AML-193 (cell line): ENCODE measurements at regions not wholly inside any gene's neighbourhood (a gene's known extent, or its start where the extent isn't known, plus 50 kb on each side); places are given as distances from the start of the nearest gene placed in this dataset.

Source experiments
- DNase-seq, 2 experiments: peaks; one replicate each; lab custom pipeline; 2025; lab: John Stamatoyannopoulos, UW

DNA sequence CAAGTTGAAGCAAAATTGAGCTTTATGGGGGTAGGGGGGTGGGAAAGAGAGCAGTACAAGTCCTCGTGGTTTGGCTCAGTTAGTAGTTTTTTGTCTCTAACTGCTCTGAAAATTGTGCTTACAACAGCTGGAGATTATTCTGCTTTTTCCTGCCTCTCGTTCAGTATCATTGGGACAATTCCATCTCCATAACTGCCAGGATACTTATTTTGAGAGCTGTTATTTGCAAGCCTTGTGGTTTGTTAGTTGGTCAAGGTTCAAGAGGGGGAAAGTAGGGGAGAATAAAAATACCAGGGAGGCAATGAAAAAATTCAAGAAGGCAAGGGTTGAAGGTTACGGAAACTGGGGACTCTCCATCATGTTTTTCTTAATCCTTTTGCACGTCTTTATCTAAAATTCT lies 811.8 kb upstream of the ADGRL2 start:
- DNase-seq: no peak

DNA sequence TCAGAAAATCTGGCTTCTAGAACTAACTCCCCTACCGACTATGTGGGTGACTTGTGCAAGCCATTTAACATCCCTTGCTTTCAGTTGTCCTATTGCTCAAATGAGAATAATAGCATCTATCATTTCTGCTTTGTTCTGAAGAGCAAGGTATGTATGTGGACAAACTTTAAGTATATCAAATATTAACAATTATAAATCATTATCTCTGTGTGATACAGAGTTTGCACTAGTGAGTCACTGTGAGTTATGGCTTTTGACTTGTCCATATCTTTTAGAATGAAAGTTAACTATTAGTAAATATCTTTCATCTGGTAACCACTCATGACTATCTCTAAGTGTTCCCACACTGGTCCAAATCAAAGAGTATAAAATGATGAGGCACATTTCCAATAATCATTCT lies 812.9 kb upstream of the ADGRL2 start:
- DNase-seq: no peak

DNA sequence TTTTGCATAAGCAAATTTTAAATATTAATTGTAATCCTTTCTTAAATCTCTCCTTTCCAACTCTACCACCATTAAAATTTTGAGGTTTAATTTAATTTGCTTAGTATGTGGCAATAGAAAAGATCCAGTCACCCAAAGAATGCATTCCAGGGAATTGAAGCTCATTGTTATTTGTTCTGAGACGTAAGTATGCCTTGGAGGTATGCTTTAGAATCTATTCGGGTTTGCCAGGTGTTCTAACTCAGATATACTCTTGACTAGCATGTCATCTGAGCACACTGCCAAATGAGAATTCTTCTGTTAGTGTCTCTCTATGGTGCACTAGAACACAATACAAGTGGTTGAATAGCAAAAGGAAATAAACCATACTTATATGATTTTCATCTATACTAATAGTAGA lies 813.6 kb upstream of the ADGRL2 start:
- DNase-seq: no peak

DNA sequence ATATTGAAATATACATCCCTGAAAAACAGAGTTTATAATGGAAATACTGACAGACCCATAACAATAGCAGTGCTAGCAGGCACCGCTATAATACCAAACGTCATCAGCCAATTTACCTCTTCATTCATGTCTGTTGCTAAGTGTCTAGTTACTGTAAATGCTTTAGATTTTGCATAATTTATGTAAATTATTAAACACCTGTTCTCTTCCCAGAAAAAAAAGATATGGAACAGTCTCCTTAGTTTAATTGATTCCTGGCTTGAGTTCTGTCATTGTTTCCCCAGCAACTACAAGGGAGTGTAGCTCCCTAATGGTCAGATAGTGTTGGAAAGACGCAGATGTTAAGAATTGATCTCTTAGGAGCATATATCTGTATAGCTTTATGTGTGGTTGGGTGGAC lies 817.9 kb upstream of the ADGRL2 start:
- DNase-seq: no peak

DNA sequence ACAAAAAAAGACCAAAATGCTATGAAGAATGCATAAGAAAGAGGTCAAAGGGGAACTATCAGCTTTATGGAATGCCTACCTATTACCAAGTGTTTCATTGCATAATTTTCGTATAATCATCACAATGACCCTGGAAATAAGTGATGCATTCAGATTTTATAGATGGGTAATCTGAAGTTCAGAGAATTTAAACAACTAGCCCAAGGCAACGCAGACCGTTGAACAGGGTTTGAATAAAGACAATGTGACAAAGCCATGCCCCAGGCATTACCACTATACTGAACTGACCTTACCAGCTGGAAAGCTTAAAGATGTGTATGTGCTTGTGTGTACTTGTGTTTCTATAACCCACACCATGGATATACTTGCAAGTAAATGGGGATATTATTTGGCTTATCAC lies 827.6 kb upstream of the ADGRL2 start:
- no peak for DNase-seq

DNA sequence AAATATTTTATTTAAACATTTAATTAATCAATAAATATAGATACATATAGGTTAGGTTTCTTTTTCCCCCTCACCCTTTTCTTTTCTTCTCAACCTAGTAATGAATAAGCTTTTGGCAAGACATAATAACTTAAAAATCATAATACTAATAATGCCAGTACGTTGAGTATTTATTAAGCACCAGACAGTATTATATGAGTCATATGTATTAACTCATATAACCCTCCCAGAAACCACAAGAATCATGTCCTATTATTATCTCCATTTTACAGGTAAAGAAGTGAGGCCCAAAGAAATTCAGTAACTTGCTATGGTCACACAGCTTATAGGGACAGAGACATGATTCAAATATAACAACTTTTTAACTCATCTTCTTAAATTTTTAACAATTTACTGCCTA lies 834.5 kb upstream of the ADGRL2 start:
- no peak for DNase-seq

DNA sequence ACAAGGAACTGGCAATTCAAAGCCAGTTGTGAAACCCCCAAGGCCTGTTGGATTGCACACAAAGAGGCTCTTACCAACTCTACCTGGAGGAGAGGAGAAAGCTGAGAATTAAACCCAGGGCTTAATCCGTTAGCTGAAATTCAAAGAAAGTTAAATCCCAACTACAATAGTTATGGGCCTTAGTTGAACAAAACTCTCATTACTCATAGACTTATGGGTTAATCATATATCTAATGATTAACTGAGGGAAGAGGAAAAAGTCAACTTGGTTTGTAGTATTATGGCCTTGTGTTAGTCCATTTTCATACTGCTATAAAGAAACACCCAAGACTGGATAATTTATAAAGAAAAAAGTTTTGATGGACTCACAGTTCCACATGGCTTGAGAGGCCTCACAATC lies 838.2 kb upstream of the ADGRL2 start:
- no peak for DNase-seq

DNA sequence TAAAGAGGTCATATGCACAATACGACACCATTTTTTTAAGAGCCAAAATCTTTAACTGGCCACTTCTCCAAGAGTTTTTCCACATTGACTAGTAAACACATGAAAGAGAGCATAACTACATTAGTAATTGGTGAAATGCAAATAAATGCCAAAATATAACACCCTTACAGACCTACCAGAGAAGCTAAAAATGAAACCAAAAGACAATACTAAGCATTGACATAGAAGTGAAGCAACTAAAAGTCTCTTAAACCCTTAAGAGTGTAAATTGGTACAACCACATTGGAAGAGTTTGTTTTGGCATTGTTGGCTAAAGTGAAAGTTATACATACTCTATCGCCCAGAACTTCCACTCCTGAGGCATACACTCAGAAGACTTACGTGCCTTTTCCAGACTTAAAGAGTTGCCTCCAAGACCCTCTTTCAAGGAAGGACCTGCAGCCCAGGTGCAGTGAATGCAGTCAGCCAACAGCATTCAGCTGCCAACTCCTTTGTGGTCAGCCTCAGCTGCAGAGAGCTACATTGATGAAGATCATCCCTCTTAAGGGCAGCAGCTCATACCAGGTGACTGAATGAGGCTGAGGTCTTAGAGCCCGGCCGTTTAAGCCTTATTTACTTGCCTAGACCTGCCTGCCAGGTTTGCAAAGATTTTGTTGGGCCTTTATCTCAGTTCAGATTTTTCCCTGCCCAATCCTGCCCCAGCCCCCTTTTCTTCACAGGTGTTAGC lies 839.1 kb upstream of the ADGRL2 start:
- DNase-seq: no peak

DNA sequence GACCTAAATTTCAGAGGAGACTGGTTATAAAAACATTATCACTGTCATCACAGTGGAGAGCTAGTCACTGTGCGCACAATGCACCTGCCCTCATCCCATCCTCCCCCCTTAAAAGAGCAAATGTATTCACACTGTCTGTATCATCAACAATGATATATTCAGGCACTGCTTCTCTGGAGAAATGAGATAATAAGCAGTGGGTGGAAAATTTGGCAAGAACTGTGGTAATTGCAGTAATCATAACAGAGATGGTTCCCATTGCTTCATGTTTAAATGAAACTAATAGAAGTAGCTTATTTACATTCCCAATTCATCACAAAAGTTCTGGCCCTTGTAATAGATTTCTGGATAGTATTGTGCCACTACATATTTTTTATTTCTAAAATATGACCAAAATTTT lies 867.4 kb upstream of the ADGRL2 start:
- DNase-seq: no peak

DNA sequence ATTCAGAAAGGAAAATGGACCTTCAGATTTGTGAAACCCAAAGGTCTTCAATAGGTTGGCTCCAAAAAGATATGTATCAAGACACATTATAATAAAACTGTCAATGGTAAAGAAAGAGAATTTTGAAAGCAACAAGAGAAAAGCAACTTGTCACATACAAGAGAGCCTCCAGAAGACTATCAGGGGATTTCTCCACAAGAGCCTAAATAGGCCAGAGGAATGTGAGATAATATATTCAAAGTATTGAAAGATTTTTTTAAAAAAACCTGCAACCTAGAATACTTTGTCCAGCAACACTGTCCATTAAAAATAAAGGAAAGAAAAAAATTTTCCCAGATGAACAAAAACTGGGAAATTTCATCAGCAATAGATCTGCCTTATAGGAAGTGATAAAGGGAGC lies 869.6 kb upstream of the ADGRL2 start:
- DNase-seq: no peak

DNA sequence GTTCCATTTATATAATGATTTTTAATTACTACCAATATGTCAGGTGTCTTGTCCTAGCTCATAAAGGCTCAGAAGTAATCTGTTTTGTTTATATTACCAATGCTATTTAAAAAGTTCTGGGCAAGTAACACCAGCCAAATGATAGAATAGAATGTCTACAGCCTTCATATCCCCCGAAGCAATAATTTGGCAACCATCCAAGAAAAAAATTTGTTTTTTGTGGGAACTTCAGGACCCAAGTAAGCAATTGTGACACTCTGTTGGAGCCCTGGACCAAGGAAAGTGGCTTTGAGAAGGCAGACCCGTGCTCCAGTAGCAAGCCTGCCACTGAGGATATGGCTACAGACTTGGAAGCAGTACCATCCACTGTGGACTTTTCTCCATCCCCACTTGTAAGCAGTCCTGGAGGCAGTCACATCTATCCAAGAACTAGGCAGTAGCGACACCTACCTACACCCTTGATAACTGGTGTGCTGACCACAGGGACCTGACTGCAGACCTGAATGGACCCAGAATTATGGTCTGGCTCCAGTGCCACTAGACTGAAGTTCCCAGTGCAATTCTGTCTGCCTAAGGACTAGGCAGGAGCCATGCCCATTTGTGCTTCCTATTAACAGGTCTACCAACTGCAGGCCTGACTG lies 870.7 kb upstream of the ADGRL2 start:
- no peak for DNase-seq

DNA sequence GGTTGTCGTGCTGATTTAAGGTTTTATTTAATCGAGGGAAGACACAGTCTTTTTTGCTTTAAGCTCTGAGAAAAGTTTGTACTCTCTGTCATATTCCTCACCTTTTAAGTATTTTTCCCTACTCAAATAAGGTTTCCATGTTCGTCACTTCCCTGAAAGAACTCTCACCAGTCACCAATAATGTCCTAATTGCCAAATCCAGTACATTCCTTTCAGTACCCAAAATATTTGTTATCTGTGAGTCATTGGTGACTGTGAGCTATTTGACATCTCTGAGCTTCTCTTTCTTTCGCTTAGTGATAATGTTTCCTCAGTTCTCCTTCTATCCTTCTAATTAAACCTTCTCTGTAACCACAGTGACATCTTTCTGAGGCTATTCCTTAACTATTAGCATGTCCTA lies 874.2 kb upstream of the ADGRL2 start:
- no peak for DNase-seq

DNA sequence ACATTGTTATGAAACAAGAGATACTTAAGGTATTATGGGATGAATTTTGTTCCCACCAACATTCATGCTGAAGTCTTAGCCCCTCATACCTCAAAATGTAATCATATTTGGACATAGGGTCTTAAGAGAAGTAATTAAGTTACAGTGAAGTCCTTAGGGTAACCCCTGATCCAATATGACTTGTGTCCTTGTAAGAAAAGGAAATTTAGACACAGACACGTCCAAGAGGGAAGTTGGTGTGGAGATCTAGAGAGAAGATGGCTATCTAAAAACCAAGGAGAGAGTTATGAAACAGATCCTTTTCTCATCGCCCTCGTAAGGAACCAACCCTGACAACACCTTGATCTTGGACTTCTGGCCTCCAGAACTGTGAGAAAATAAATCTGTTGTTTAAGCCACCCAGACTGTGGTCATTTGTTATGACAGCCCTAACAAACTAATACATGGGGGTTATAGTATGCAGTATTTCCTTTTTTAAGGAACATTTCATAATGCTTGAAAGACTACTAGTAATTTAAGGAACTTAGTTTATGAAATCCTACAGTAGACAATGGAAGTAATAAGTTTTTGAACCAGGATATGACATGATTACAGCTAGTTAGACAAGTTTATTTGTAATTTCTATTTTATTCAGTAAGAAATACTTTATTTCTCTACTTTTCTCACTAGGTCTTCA lies 875.5 kb upstream of the ADGRL2 start:
- DNase-seq: no peak

DNA sequence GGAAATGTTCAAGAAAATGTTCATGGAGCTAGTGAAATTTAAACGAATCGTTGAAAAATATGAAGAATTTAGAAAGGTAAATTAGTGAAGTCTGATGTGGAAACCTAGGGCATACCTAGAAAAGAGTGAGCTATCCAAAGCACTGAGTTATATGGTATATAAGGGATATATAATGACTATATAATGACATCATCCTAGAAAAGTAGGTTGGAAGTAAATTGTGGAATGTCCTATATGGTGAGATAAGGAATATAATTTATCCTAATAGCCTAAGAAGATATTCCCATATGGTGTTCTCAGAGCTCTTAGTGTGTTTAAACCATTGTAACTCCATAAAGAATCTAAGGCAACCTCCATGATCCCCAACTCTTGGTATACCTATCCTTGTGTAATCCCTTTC lies 876.4 kb upstream of the ADGRL2 start:
- no peak for DNase-seq

DNA sequence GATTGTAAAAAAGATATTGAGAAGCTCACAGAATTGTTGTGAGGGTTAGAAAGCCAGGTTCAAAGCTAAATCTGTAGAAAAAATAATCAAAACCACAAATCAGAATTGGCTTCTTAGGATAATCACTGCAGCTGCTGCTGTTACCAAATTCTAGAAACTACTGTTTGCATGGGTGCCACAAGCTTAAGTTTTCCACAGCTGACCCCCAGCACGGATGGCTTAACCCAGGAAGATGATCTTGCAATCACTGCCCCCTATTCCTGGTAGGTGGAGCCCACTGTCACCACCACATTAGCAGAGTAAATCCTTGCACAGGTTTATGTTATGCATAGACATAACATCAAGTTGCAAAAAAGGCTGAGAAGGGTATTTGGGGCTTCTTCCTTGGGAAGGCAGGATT lies 877.8 kb upstream of the ADGRL2 start:
- DNase-seq: no peak

DNA sequence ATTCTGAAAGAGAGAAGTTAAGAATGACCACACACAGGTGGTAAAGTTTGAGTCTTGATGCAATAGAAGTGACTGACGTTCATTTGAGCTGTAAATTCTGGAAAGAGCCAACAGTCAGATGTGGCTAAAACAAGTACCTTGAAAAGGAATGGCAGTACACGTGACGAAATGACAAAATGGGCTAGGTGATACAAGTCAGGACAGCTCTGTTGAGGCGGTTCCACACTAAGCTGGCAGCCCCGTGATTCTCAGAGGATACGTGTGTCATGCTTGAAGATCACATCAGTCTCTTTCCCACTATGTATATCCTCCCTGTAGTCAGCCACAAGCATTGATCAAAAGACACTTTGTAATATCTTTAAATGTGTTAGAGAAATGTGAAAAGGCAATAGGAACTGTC lies 881.3 kb upstream of the ADGRL2 start:
- DNase-seq: no peak

DNA sequence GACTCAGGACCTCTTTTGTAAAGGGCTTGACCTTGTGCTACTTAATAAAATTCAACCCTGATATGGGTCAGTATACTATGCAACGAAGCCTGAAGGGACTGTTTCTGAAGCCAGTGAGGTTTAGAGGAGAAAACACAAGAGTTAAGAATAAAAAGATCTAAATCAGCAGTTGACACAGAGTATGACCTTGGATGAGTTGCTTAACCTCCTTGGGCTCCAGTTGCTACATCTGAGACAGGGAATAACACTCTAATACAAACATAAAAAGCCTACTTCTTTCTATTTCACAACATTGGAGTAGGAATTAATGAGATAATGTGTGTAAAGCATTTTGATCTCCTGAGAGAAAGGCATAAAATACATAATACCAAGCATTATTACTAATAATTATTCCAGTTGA lies 882.4 kb upstream of the ADGRL2 start:
- DNase-seq: no peak

DNA sequence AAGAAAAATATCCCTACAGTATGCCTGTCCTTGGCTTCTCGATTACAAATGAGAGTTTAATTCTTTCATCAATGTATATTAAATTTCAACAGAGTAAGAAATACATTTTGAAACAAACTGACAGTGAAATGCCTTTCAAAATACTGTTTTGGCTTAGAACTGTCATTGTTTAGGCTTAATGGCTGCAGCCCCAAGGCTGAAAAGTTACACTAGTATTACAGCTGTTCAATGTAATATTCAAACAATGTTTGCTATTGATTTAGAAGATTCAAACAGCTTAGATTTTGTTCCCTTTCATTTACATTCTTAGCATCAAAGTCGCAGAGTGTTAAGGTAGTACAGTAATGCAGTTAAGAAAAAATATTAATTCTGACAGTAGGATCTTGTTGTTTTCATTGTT lies 882.9 kb upstream of the ADGRL2 start:
- DNase-seq: no peak

DNA sequence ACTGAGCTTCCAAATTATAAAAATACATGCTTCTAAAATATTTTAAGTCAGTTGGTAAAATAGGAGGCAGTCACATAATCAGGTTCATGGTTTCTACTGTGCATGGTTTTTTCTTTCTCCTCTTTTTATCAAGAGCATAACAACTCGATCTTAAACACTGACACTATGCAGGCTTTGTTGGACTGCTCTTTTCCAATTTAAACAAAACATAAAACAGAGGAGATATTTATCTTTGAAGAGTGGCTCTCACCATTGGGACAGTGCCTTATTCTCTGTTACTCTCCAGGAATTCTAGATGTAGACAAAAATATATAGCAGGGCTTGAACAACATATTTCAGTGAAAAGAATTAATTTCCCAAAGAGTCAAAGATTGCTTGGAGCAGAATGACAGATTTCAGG lies 883.5 kb upstream of the ADGRL2 start:
- no peak for DNase-seq

DNA sequence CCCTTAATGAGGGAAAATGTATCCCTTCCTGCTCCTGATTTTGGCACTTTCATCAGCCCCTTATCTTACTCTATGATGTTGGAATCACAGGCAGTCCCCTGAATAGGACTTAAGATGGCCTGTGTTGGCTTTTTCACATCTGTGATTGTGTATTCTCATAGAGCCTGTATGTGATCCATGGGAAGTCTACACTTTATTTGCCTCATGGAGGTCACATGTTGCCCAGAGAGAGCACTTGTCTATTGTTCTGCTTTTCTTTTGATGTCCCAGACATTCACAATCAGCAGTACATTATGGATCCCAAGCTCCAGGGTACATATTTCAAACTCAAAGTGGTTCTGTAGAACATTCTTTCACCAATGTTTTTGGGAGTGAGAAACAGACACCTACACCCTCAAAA lies 885.2 kb upstream of the ADGRL2 start:
- DNase-seq: no peak

DNA sequence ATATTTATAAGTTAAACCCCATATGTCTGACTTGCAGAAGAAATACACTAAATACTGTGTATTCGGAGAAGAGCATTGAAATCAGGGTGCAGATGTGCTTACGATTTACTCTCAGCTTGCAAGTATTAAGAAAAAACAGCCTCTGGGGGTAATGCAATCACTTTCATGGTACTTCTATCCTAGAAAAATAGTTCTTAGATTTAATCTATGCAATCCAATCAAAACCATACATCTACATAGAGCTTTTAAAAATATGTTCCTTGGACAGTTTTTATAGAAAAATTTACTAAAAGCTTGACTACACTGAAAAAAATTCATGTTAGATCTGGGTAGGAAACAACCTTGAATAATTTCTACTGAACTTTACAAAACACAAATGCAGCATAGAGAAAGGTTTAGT lies 890.3 kb upstream of the ADGRL2 start:
- DNase-seq: no peak

DNA sequence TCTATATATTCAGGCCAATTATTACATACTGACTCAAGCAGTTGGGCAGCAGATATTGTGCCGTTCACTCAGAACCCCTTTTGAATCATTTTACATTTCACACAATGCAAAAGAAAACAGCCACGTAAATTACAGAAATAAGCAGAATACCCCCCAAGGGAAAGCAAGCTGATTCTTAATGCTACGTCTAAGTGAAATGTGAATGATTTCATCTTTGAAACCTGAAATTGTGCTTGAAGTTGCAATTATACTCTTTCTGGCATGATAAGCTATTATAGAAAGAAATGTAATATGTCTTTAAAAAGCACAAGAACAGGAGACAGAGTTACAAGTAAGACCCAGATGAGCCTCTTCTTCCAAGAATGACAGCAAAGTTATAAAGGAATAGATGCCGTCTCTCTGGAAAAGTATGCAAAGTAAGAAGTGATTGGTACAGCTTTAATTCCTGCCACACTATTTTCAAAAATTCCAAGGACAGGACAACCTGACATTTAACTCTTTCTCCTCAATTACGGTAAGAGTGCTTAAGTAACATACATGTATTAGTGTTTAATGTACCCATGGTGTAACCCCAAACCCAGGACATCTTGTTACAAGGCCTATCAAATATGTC lies 891.5 kb upstream of the ADGRL2 start:
- no peak for DNase-seq

DNA sequence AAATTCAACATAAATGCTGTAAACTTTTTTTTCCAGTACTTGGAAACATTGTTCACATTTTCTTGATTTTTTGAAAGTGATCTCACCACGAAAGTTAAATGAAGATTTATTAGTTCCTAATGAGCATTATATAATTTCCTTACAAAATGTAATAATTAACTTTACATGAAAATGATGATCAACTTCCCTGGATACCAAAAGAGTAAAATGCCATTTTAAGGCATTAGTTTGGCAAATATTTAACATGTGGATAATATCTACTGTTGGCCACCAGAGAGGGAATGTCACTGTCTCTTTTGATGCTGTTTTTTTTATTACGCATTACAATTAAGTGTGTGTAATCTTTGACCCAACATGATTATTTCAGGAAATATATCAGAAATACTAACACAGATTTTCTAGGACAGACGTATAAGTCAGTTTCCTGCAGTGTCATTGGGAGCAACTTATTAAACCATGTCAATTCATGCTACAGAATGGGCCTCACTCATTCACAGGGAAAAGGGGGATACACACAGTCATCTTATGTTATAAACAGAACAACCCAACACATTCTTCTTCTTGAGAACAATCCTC lies 903.9 kb upstream of the ADGRL2 start:
- DNase-seq: no peak
